NCI-H2029 treated with DMSO at 0.1 percent for 48 hours (cell line): ENCODE measurements at regions not wholly inside any gene's neighbourhood (a gene's known extent, or its start where the extent isn't known, plus 50 kb on each side); places are given as distances from the start of the nearest gene placed in this dataset.
A peak's percentile ranks its signal among the peaks of the same experiment; 100 is the strongest.
"Not testable (repeated sequence)": the region's sequence is repeated elsewhere in the genome, so short reads cannot be mapped to it uniquely, and the experiment has no call there.

Experiments used
- DNase-seq: peaks from one replicate; lab custom pipeline; 2025; lab: John Stamatoyannopoulos, UW

DNA sequence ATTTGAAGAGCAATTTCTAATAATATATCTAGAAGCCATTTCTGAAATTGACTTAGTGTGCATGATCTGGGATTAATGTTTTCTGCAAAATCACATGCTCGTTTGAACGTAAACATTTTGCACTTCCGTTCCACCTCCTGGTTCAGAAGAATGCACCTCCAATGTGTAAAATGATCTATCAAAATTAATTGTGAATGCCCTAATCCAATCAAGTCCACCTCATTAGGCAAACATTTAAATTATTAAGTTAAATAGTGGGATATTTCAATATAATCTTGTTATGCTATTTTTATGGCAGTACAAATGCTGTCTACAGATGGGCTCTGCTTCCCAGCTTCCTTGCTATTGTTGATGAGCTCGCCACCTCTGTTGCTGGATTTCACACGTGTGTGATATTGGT lies 542.5 kb downstream of the INSC start:
- no peak for DNase-seq

- DNase-seq: no peak
Observed at GRCh38 chr11:15660496-15660895, 545.8 kb downstream of the INSC start.

GRCh38 chr11:15662285-15662684 lies 547.6 kb downstream of the INSC start:
- DNase-seq: no peak

DNA sequence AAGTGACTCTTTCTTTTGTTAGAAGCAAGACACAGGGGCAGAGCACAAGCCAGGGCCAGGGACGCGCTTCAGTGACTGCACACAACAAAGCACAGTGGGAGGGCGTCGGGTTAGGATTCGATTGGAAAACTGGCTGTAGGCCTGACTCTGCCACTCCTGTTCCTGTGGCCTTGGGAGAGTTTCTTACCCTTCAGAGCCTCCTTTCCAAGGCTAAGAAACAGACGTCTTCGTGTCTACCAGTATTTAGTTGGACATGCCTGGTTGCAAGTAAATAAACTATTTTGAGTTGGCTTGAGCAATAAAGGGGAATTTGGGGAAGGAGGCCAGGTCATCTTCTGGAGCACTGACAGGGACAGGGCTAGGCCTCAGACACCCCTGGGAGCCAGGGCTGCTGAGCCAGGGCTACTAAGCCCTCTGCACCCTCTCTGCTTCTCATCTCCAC lies 549.1 kb downstream of the INSC start:
- DNase-seq: peak; percentile 80

GRCh38 chr11:15665368-15665871 lies 550.7 kb downstream of the INSC start:
- DNase-seq: no peak

DNA sequence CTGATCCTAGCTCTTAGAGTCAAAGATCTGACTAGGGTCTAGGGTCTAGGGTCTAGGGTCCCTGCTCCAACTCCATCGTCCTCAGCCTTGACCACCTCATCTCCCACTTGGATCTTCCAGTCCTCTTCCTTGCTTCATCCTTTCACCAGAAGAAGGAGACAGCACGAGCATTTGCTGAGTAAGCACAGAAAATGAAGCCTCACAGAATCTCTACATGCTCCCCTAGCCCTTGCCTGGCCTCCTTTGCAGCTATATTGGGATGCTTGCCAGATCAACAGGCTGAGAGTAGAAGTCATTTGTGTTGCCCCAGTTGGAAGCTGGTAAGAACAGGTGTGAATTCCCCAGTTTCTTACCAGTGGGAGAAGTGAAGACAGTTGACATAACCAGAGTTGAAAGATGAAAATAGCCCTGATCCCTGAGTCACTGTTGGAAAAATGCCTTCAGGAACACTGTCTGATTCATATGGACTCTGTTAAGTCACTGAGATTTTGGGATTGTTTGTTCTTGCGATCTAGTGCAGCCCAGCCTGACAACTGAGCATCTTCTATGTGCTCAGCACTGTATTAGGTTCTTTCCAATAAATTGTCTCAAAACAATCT lies 552.5 kb downstream of the INSC start:
- no peak for DNase-seq

DNA sequence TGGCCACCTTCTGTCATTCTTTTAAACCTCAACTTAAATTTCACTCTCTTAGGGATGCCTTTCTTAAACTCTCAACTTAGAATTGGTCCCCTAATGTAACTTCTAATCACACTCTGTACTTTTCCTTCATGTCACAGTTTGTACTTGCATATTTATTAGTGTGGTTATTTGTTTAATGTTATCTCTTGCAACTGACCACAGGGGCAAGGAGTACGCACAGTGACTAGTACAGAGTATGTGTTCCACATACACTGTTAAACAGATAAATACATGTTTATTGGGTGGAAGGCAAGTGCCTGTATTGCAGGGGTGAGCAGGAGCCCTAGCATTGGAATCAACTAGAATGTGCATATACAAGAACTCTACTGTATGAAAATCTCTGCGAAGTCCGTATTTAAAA lies 554.0 kb downstream of the INSC start:
- DNase-seq: no peak

DNA sequence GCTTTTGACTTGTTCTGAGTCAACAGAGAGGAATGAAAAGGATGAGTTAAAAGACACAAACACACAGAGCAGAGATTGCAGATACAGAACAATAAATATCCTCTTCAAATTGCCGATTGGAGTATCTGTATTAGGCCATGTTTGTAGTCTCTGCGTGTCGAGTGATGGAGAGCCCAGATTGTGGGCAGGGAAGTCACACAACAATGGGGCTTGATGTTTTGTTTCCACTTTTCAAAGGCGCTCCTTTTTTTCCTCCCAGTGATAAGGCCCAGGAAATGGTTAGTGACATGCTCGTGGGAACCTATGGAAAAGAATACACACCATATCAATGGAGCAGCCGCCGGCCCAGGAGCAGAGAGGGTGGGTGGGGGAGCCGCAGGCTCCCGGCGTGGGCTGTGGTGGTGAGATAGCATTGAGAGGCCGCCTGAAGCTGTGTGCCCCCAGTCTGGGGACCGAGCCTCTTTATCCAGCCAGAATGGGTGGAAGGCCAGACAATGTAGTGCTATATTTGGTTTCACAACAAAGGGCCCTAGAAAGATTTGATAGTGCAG lies 555.9 kb downstream of the INSC start:
- no peak for DNase-seq

DNA sequence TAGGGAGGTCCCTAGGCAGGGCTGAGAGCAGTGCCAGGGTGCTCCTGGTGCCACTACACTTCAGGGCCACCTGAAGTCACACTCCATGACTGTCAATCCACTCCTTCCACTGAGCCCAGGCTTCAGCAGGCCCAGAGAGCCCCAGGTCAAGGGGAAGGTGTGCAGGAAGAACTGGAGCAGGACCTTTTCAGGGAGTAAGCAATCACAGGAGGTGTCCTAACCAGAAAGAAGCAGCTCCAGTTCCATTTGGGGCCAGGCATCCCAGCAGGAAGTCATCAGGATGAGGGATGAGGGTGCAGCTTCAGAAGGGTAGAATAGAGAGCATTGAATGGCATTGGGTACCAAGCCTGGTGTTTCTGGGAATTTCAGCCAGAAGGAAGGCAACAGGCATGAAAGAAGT lies 556.5 kb downstream of the INSC start:
- no peak for DNase-seq

- DNase-seq: no peak
Observed at GRCh38 chr11:15672825-15673224, 558.1 kb downstream of the INSC start.

GRCh38 chr11:15673408-15673831 lies 558.7 kb downstream of the INSC start:
- DNase-seq: peak; percentile 89

DNA sequence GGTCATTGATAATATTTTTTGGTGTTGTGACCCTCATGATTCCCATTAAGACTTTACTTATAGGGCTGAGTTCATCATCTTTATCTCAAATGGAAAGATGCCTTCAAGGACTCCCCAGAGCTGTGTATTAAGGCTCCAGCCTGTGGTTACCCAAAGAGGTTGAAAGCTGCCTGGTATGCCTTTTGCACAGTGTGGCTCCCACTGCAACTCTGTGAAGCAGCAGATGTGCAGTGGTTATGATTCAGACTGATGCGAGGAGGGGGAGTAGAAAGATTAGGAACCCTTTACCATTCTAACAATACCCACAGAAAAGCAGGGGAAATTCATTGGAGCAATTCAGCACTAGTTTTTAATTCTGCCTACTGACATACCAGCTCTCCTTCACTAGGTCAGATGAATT lies 560.0 kb downstream of the INSC start:
- DNase-seq: no peak

DNA sequence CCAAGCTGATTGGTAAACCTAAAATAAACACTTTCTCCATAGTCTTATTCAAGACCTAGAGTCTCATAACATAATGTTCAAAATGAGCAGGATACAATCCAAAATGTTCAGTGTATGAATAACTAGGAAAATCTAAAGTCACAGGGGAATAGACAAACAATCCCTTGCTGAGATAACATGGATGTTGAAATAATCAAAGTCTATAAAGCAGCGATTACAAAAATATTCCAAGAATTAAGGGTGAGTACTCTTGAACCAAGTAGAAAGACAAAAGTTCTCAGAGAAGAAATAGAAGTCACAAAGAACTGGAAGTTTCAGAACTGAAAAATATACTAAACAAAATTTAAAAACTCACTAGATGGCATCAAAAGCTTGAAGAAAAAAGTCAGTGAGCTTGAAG lies 561.0 kb downstream of the INSC start:
- no peak for DNase-seq

- no peak for DNase-seq
Observed at GRCh38 chr11:15677181-15677580, 562.5 kb downstream of the INSC start.

DNA sequence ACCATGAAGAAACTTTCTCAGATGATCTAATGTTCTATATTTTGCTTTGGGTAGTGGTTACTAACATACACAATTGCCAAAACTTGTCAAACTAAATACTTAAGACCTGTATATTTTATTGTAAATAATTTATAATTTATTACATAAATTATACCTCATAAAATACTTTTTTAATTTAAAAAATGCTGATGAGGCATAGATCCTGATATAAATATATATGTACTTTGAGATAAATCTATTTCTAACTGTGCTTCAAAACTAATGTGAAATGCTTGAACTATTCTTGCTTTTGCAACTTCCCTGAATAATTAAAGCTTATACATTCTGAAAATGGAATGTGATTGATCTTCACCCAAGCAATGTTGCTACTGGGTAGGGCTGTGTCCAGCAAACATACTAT lies 568.8 kb downstream of the INSC start:
- DNase-seq: no peak

- no peak for DNase-seq
Observed at GRCh38 chr11:15685306-15685705, 570.6 kb downstream of the INSC start.

- not testable (repeated sequence) for DNase-seq
Observed at GRCh38 chr11:15686259-15686658, 571.5 kb downstream of the INSC start.

GRCh38 chr11:15687342-15687741 lies 572.6 kb downstream of the INSC start:
- no peak for DNase-seq

DNA sequence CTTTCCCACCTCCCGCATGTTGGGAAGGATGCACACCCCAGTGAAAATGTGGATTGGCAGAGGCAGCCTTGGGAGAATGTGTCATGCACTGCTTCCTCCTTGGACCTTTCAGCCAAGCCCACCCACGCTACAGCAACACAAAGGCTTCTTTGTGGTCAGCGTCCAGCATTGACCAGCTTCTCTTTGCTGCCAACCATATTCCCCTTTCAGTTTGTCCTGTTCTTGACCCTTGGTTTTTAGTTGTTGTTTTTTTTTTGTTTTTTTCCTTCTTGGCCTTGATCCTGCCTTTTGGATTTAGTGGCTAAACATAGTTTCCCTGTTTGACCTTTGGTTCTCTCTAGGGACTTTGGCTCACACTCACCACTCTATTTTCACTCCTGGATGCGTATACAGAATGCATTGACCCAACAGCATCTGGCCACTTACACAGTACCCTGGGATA lies 573.6 kb downstream of the INSC start:
- DNase-seq: no peak

DNA sequence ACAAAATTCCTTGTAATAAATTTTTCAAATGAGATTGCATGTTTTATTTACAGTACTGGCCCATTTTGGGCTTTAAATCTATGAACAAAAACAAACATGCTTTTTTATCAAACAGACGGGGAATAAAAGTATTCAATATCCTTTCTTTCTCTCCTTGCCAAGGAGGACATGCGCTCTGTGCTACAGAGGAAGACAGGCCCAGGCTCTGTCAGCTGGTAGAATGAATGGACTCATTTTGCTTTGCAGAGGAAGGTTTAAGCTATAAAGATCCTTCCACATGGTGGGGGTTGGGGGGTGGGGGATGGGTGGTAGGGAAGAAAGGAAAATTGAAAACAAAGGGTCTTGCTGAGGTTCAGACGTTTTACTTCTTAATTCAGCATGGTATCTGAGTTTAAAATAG lies 575.6 kb downstream of the INSC start:
- DNase-seq: no peak

DNA sequence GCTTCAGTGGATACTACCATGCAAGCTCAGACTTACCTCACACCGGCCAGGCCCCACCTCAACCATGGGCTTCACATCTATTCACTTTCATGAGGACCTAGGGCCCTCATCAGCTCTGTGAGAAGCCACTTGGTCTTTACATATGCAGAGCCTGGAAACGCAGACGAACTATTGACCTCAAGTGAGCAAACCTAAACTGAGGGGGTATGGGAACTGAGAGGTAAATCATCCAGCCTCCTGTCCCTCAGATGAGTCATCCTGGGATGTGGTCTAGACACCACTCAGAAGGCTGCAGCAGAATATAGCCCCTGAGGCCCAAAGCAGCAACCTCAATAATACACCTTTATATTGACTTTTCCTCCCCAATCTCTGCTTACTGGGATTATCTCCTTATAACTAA lies 578.0 kb downstream of the INSC start:
- DNase-seq: no peak

GRCh38 chr11:15695096-15695721 lies 580.5 kb downstream of the INSC start:
- peak; percentile 66 for DNase-seq

DNA sequence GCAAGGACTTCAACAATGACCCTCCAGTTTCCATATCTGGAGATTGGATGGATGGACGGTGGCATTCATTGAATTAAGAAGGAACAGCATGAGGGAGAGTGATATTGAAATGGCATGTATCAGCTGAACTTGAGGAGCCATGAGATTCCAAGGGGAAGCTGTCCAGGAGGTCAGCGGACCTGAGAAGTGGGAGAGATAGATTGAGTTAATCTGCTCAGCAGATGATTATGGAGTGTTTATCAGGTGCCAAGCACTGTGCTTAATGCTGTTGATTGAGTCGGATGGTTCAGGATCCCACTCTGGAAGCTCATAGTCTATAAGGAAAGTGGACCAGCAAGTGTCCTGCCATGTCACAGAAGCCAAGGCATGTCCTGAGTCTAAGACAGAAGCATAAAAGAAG lies 581.3 kb downstream of the INSC start:
- no peak for DNase-seq
